ENCODE measurements at regions not wholly inside any gene's neighbourhood (a gene's known extent, or its start where the extent isn't known, plus 50 kb on each side); places are given as distances from the start of the nearest gene placed in this dataset.

DNA sequence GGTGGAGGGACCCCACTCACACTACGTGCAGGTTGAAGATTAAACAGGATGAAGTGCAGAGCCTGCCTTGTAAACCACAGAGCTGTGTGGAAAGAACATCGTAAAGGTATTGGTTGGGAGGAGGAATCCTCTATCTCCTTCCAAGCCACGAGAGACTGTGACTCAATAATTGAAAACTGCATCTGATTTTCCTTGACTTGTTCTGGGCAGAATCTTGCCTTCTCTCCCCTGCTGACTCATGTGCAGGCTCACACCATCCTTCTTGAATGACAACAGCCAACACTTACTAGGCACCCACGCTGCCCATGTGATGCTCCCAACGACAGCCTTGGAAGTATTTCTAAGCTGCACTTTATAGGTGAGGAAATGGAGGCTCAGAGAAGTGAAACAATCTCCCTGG is 563.0 kb downstream of the MIAT start:
- TF ChIP-seq, protein P1, sequence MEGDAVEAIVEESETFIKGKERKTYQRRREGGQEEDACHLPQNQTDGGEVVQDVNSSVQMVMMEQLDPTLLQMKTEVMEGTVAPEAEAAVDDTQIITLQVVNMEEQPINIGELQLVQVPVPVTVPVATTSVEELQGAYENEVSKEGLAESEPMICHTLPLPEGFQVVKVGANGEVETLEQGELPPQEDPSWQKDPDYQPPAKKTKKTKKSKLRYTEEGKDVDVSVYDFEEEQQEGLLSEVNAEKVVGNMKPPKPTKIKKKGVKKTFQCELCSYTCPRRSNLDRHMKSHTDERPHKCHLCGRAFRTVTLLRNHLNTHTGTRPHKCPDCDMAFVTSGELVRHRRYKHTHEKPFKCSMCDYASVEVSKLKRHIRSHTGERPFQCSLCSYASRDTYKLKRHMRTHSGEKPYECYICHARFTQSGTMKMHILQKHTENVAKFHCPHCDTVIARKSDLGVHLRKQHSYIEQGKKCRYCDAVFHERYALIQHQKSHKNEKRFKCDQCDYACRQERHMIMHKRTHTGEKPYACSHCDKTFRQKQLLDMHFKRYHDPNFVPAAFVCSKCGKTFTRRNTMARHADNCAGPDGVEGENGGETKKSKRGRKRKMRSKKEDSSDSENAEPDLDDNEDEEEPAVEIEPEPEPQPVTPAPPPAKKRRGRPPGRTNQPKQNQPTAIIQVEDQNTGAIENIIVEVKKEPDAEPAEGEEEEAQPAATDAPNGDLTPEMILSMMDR (IDR thresholded peaks at IDR 0.05): no peak
- TF ChIP-seq POLR2A (IDR thresholded peaks at IDR 0.05): no peak

Data from prostate gland (tissue), 2 donors.